Testis (tissue), 2 donors: ENCODE measurements at regions not wholly inside any gene's neighbourhood (a gene's known extent, or its start where the extent isn't known, plus 50 kb on each side); places are given as distances from the start of the nearest gene placed in this dataset.

Experiments
- POLR2A ChIP-seq: fragments of 450-650 bp; IDR thresholded peaks from one replicate; pipeline ENCODE4 v1.6.1; 2017; ENCODE audit warnings: antibody characterized with exemption, mild to moderate bottlenecking, moderate library complexity
- TF ChIP-seq, protein P1 (sequence below), 3 experiments: fragments of 450-650 bp in 2 of 3; fragments of 200-600 bp in 1 of 3; sonication (generic) in 1 of 3; IDR thresholded peaks; one replicate each; pipeline ENCODE4 v1.5.1; 2016 to 2019; ENCODE audit warnings: antibody characterized with exemption in 3 of 3, mild to moderate bottlenecking in 2 of 3, moderate library complexity in 1 of 3

DNA sequence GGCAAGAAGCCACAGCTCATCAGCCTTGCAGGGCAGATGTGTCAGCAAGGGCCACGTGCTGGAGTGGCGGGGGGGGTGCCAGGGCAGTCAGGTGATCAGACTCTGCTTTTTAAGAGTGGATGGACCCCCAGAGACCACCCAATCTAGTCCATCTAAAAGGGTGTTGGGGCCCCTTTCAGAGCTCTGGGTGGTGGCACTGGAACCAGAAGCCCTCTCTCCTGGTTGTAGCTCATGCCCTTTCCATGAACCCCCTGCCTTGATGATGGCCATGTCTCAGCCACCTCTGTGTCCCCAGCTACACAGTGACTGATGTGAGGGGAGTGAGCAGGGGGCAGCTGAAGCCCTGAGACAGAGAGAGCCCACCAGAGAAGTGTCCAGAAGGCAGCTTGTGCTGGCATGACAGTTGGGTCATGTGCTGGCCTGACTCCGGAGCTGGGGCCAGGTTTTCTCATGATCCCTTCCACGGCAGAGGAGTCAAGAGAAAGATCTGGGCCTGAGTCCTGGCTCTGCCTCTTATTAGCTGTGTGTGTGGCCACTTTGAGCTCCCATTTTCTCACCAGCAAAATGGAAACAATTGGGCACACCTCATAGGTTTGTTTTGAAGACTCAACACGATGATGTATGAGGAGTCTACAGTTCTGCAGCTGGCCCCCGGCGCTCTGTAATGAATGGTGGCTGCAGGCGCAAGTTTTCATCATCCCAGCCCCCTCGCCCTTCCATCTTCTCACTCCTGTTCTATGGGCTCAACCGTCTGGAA, 195.7 kb downstream of the ZFP36L2 start:
- TF ChIP-seq, protein P1, sequence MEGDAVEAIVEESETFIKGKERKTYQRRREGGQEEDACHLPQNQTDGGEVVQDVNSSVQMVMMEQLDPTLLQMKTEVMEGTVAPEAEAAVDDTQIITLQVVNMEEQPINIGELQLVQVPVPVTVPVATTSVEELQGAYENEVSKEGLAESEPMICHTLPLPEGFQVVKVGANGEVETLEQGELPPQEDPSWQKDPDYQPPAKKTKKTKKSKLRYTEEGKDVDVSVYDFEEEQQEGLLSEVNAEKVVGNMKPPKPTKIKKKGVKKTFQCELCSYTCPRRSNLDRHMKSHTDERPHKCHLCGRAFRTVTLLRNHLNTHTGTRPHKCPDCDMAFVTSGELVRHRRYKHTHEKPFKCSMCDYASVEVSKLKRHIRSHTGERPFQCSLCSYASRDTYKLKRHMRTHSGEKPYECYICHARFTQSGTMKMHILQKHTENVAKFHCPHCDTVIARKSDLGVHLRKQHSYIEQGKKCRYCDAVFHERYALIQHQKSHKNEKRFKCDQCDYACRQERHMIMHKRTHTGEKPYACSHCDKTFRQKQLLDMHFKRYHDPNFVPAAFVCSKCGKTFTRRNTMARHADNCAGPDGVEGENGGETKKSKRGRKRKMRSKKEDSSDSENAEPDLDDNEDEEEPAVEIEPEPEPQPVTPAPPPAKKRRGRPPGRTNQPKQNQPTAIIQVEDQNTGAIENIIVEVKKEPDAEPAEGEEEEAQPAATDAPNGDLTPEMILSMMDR (IDR thresholded peaks at IDR 0.05) = no peak
- no peak for TF ChIP-seq POLR2A
